ENCODE measurements at regions not wholly inside any gene's neighbourhood (a gene's known extent, or its start where the extent isn't known, plus 50 kb on each side); places are given as distances from the start of the nearest gene placed in this dataset.

- ATAC-seq = no peak
- DNase-seq (ENCODE audit: low read depth in 1 of 2, low spot score in 1 of 2) = no peak
- H3K9me3 ChIP-seq = no peaks in the 10 kb centered on the region
Observed at GRCh38 chr2:176772816-176773215, 439.8 kb upstream of the HNRNPA3 start.

GRCh38 chr2:176774766-176775451 lies 437.7 kb upstream of the HNRNPA3 start:
- 1% methylated on average over 2 of the region's 2 CpGs for WGBS (ENCODE audit: missing lambda C conversion rate)
- DNase-seq (ENCODE audit: low read depth in 1 of 2, low spot score in 1 of 2) (no peak), ATAC-seq (no peak), FAIRE-seq (no peak)
- Histone ChIP-seq H3K27ac (no peak overlapping the region), H3K9me3 (no peaks in the 10 kb centered on the region), H3K4me2 (no peak overlapping the region), H3K4me1 (no peaks in the 10 kb centered on the region), H3K4me3 (no peak overlapping the region)
- TF ChIP-seq PBX3 (IDR thresholded peaks at IDR 0.05) (no peak), NFE2L2 (conservative IDR thresholded peaks at IDR 0.05; ENCODE audit: low read length) (no peak), REST (IDR thresholded peaks at IDR 0.05) (no peak), CBX2 (IDR thresholded peaks at IDR 0.05; ENCODE audit: borderline replicate concordance, low read depth) (no peak), HMGXB4 (CRISPR knock-in tag; IDR thresholded peaks at IDR 0.05; ENCODE audit: borderline replicate concordance) (no peak), CEBPB (IDR thresholded peaks at IDR 0.05) (no peak), PHF8 (IDR thresholded peaks at IDR 0.05; ENCODE audit: borderline replicate concordance, low read depth) (no peak), SMC3 (IDR thresholded peaks at IDR 0.05) (no peak), HOXB5 (CRISPR knock-in tag; IDR thresholded peaks at IDR 0.05) (no peak), ELK1 (IDR thresholded peaks at IDR 0.05; ENCODE audit: low read depth, low read length) (no peak), MAX (IDR thresholded peaks at IDR 0.05) (no peak), POLR2AphosphoS2 (conservative IDR thresholded peaks at IDR 0.05; ENCODE audit: low read length) (no peak), EHMT2 (IDR thresholded peaks at IDR 0.05; ENCODE audit: low read depth) (no peak), MAZ (IDR thresholded peaks at IDR 0.05; ENCODE audit: borderline replicate concordance, low read depth, low read length) (no peak)
- POLR2A ChIA-PET = no interaction called here
- CTCF ChIA-PET = no interaction called here

More at GRCh38 chr2:176772816-176773215, 439.8 kb upstream of the HNRNPA3 start:
- no peak overlapping the region for H3K4me2 ChIP-seq
- no peak overlapping the region for H3K27ac ChIP-seq
- no peak for FAIRE-seq
- H3K4me1 ChIP-seq = no peaks in the 10 kb centered on the region
- 6% methylated on average over 2 of the region's 2 CpGs for WGBS (ENCODE audit: missing lambda C conversion rate)
- no peak overlapping the region for H3K4me3 ChIP-seq
- ChIA-PET CTCF (no interaction called here), POLR2A (no interaction called here)
- no peak for TF ChIP-seq TFCP2L1 (CRISPR knock-in tag; IDR thresholded peaks at IDR 0.05)
- no peak for TF ChIP-seq TP53 (CRISPR knock-in tag; IDR thresholded peaks at IDR 0.05)

Measured in A549 (cell line).